GM18505 (cell line): ENCODE measurements at regions not wholly inside any gene's neighbourhood (a gene's known extent, or its start where the extent isn't known, plus 50 kb on each side); places are given as distances from the start of the nearest gene placed in this dataset.

Experiments
- ATAC-seq: cut with Tn5 transposase; IDR thresholded peaks from one replicate; pipeline ENCODE4 v1.9.1; 2021; ENCODE audit not compliant: unreplicated experiment
- POLR2A ChIP-seq: IDR thresholded peaks from 4 replicates; pipeline ENCODE4 v1.6.1; 2011; ENCODE audit warnings: borderline replicate concordance; ENCODE audit not compliant: insufficient read depth, insufficient read length; ENCODE audit errors: extremely low read depth

GRCh38 chrX:57848857-57849256 is 61.4 kb downstream of the ZXDA start:
- TF ChIP-seq POLR2A = no peak
- ATAC-seq = no peak

- no peak for TF ChIP-seq POLR2A
- ATAC-seq = no peak
Observed at GRCh38 chrX:57822818-57823217, 87.4 kb downstream of the ZXDA start.

- no peak for ATAC-seq
- no peak for TF ChIP-seq POLR2A
Observed at GRCh38 chrX:57822398-57822797, 87.9 kb downstream of the ZXDA start.

GRCh38 chrX:57821703-57822387 is 88.4 kb downstream of the ZXDA start:
- no peak for TF ChIP-seq POLR2A

GRCh38 chrX:57817302-57817701 is 93.0 kb downstream of the ZXDA start:
- no peak for TF ChIP-seq POLR2A
- no peak for ATAC-seq

More at GRCh38 chrX:57821703-57822387, 88.4 kb downstream of the ZXDA start:
- peak; percentile 81 for ATAC-seq

- no peak for ATAC-seq
- no peak for TF ChIP-seq POLR2A
Observed at GRCh38 chrX:57772637-57773036, 92.6 kb upstream of the NLRP2B start.

GRCh38 chrX:57771689-57772088 is 91.6 kb upstream of the NLRP2B start:
- ATAC-seq = no peak
- no peak for TF ChIP-seq POLR2A

GRCh38 chrX:57752866-57753265 is 72.8 kb upstream of the NLRP2B start:
- no peak for ATAC-seq
- TF ChIP-seq POLR2A = no peak

GRCh38 chrX:57741107-57741506 is 61.0 kb upstream of the NLRP2B start:
- no peak for ATAC-seq
- TF ChIP-seq POLR2A = no peak

GRCh38 chrX:57737881-57738280 is 57.8 kb upstream of the NLRP2B start:
- no peak for ATAC-seq
- TF ChIP-seq POLR2A = no peak
